ENCODE measurements at regions not wholly inside any gene's neighbourhood (a gene's known extent, or its start where the extent isn't known, plus 50 kb on each side); places are given as distances from the start of the nearest gene placed in this dataset.
"Not testable (repeated sequence)": the region's sequence is repeated elsewhere in the genome, so short reads cannot be mapped to it uniquely, and the experiment has no call there.

DNA sequence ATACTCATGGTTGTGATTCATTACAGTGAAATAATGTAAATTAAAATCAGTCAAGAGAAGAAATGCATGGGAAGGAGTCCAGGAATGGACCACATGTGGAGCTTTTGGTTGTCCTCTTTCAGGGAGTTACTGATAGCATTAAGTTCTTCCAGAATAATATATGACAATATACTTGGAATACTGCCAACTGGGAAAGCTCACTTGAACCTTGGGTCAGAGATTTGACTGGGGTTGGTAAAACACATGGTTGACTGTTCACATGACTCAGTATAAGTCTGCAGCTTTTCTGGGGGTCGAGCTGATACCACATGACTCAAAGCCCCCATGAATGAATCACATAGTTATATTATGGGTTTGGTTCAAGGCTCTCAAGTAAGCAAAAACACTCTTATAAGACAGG is 1109.0 kb upstream of the CHAC2 start:
- Mint-ChIP-seq H3K27ac (no peak overlapping the region), H3K27me3 (ENCODE audit: low read depth) (no peaks in the 10 kb centered on the region), H3K4me1 (ENCODE audit: low read depth) (no peaks in the 10 kb centered on the region), H3K36me3 (ENCODE audit: low read depth) (no peaks in the 10 kb centered on the region), H3K9me3 (no peaks in the 10 kb centered on the region), H3K4me3 (no peak overlapping the region)

GRCh38 chr2:52639692-52640091 is 1127.9 kb upstream of the CHAC2 start:
- H3K9me3 Mint-ChIP-seq, result peaks cover 15% of the 10 kb centered on the region
- no peaks in the 10 kb centered on the region for H3K27me3 Mint-ChIP-seq (ENCODE audit: low read depth)
- no peak overlapping the region for H3K27ac Mint-ChIP-seq
- H3K36me3 Mint-ChIP-seq (ENCODE audit: low read depth), result no peaks in the 10 kb centered on the region
- H3K4me1 Mint-ChIP-seq (ENCODE audit: low read depth), result no peaks in the 10 kb centered on the region
- H3K4me3 Mint-ChIP-seq, result no peak overlapping the region

GRCh38 chr2:52632543-52632942 is 1135.1 kb upstream of the CHAC2 start:
- no peaks in the 10 kb centered on the region for H3K36me3 Mint-ChIP-seq (ENCODE audit: low read depth)
- H3K4me3 Mint-ChIP-seq, result no peak overlapping the region
- H3K27ac Mint-ChIP-seq, result no peak overlapping the region
- H3K27me3 Mint-ChIP-seq (ENCODE audit: low read depth), result no peaks in the 10 kb centered on the region
- no peaks in the 10 kb centered on the region for H3K4me1 Mint-ChIP-seq (ENCODE audit: low read depth)
- H3K9me3 Mint-ChIP-seq, result peaks cover 20% of the 10 kb centered on the region

DNA sequence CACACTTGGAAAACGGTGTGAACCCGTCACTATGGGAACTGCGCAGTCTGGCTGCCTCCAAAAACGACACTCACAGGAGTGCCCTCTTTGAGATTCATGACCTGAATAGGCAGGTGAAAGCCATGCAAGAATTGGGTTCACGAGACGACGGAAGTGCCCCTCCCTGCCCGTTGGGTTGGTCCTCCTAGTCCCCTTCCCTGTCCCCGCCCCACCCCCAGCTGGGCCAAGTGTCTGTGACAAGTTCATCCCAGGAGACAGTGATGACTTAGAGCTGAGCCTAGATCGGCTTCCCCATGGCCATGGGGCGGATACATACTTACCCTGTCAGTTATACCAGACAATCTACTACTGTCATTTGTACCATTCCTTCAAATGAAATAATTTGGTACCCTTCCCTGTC is 1137.7 kb upstream of the CHAC2 start:
- no peaks in the 10 kb centered on the region for H3K4me1 Mint-ChIP-seq (ENCODE audit: low read depth)
- H3K9me3 Mint-ChIP-seq, result peaks cover 20% of the 10 kb centered on the region
- no peak overlapping the region for H3K27ac Mint-ChIP-seq
- no peak overlapping the region for H3K4me3 Mint-ChIP-seq
- H3K27me3 Mint-ChIP-seq (ENCODE audit: low read depth), result no peaks in the 10 kb centered on the region
- no peaks in the 10 kb centered on the region for H3K36me3 Mint-ChIP-seq (ENCODE audit: low read depth)

DNA sequence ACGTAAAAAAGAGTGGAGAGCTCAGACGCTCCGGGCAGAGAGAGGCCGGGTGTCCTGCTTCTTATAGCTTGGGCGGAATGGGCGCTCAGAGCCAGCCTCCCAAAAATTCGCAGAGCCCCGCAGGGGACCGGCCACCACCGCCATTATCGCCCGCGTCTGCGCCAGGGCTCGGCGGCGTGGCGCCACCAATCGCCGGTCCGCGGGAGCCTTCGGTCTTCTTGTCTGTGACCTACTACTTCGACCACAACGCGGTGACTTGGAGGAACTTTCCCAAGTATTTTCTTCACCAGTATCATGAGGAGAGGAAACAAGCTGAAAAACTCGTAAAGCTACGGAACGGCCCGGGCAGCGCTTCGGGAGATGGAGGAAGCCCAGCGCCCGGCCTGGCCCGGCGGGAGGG is 1138.1 kb upstream of the CHAC2 start:
- Mint-ChIP-seq H3K9me3 (peaks cover 20% of the 10 kb centered on the region), H3K4me3 (no peak overlapping the region), H3K27me3 (ENCODE audit: low read depth) (no peaks in the 10 kb centered on the region), H3K36me3 (ENCODE audit: low read depth) (no peaks in the 10 kb centered on the region), H3K27ac (no peak overlapping the region), H3K4me1 (ENCODE audit: low read depth) (no peaks in the 10 kb centered on the region)

- H3K4me3 Mint-ChIP-seq, result no peak overlapping the region
- no peaks in the 10 kb centered on the region for H3K9me3 Mint-ChIP-seq
- H3K36me3 Mint-ChIP-seq (ENCODE audit: low read depth), result no peaks in the 10 kb centered on the region
- H3K27ac Mint-ChIP-seq, result no peak overlapping the region
- H3K4me1 Mint-ChIP-seq (ENCODE audit: low read depth), result no peaks in the 10 kb centered on the region
- no peaks in the 10 kb centered on the region for H3K27me3 Mint-ChIP-seq (ENCODE audit: low read depth)
These were observed 1145.3 kb upstream of the CHAC2 start for GRCh38 chr2:52622266-52622665.

DNA sequence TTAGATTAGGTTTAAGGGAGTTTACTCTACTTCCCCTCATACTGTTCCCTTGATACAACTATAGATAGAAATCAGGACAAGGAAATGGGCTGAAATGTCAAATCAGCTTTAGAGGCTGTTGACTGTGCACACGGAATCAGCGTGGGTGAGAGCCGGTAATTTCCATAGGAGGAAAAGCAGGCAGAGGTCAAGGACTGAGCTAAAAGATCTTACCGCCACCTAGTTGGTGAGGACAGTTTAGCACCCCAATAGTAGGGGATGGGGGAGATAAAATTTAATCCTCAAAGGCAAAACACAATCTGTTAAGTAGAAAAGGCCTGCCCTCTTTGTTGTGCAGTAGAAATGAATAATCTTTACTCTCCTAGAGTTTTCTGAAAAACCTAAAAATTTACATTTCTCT is 1154.5 kb upstream of the CHAC2 start:
- Mint-ChIP-seq H3K4me1 (ENCODE audit: low read depth) (no peaks in the 10 kb centered on the region), H3K36me3 (ENCODE audit: low read depth) (no peaks in the 10 kb centered on the region), H3K4me3 (no peak overlapping the region), H3K27ac (no peak overlapping the region), H3K9me3 (peaks cover 3% of the 10 kb centered on the region), H3K27me3 (ENCODE audit: low read depth) (no peaks in the 10 kb centered on the region)

GRCh38 chr2:52611759-52612158 is 1155.8 kb upstream of the CHAC2 start:
- H3K27ac Mint-ChIP-seq, result no peak overlapping the region
- H3K4me1 Mint-ChIP-seq (ENCODE audit: low read depth), result no peaks in the 10 kb centered on the region
- H3K27me3 Mint-ChIP-seq (ENCODE audit: low read depth), result no peaks in the 10 kb centered on the region
- peaks cover 5% of the 10 kb centered on the region for H3K9me3 Mint-ChIP-seq
- H3K36me3 Mint-ChIP-seq (ENCODE audit: low read depth), result no peaks in the 10 kb centered on the region
- H3K4me3 Mint-ChIP-seq, result no peak overlapping the region

DNA sequence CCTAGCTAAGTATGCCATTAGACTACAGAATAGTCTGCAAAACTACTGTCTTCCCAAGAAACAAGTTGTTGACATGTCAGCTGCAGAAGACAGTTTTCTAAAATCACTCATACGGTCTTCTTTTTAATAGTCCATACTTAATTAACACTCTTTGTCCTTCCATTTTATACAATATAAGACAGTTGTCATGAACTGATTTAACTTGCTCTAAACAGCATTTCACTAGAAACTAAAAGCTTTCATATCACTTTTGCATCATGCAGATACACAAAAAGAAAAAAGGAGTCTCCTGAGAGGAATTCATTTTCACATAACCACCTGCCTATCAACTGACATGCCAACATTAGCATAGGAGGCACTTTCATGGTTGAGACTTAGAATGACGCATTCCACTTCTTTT is 1159.6 kb upstream of the CHAC2 start:
- Mint-ChIP-seq H3K9me3 (peaks cover 13% of the 10 kb centered on the region), H3K27me3 (ENCODE audit: low read depth) (no peaks in the 10 kb centered on the region), H3K4me1 (ENCODE audit: low read depth) (no peaks in the 10 kb centered on the region), H3K36me3 (ENCODE audit: low read depth) (no peaks in the 10 kb centered on the region), H3K4me3 (no peak overlapping the region), H3K27ac (no peak overlapping the region)

DNA sequence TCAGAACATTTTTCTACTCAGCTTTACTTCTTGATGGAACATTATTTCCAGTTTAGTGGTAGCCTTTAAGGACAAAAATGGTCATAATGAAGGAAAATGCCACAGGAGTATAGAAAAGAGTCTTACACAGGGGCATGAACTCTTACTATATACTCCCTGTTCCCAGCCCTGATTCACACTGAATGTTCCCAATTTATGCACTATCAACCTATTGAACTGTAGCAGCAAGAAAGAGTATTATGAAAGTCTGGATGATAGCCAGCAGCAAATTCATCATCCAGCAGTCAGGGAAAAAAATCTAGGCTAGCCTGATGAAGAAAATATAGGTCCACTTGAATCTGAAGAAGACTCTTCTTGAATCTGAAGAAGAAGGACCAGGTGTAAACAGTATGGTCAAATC is 1170.3 kb upstream of the CHAC2 start:
- Mint-ChIP-seq H3K36me3 (ENCODE audit: low read depth) (no peaks in the 10 kb centered on the region), H3K27ac (no peak overlapping the region), H3K9me3 (peaks cover 8% of the 10 kb centered on the region), H3K27me3 (ENCODE audit: low read depth) (no peaks in the 10 kb centered on the region), H3K4me3 (no peak overlapping the region), H3K4me1 (ENCODE audit: low read depth) (no peaks in the 10 kb centered on the region)

- peaks cover 19% of the 10 kb centered on the region for H3K9me3 Mint-ChIP-seq
- H3K36me3 Mint-ChIP-seq (ENCODE audit: low read depth), result no peaks in the 10 kb centered on the region
- H3K4me1 Mint-ChIP-seq (ENCODE audit: low read depth), result no peaks in the 10 kb centered on the region
- H3K27me3 Mint-ChIP-seq (ENCODE audit: low read depth), result no peaks in the 10 kb centered on the region
- no peak overlapping the region for H3K27ac Mint-ChIP-seq
- no peak overlapping the region for H3K4me3 Mint-ChIP-seq
These were observed 1173.6 kb upstream of the CHAC2 start for GRCh38 chr2:52594026-52594425.

DNA sequence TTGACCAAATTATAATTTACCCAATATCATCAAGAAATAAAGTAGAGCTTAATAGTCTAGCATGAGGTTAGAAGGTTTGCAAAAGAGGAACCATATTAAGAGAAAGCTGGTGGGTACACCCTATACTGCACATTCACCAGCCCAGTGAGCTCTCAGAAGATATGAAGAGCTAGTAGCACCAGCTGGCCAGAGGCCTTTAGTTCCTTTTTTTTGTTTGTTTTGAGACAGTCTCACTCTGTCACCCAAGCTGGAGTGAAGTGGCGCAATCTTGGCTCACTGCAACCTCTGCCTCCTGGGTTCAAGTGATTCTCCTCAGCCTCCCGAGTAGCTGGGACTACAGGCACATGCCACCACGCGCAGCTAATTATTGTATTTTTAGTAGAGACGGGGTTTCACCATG is 1183.5 kb upstream of the CHAC2 start:
- not testable (repeated sequence) for H3K36me3 Mint-ChIP-seq (ENCODE audit: low read depth); H3K9me3 Mint-ChIP-seq; H3K27ac Mint-ChIP-seq; H3K4me3 Mint-ChIP-seq; H3K27me3 Mint-ChIP-seq (ENCODE audit: low read depth); H3K4me1 Mint-ChIP-seq (ENCODE audit: low read depth)

DNA sequence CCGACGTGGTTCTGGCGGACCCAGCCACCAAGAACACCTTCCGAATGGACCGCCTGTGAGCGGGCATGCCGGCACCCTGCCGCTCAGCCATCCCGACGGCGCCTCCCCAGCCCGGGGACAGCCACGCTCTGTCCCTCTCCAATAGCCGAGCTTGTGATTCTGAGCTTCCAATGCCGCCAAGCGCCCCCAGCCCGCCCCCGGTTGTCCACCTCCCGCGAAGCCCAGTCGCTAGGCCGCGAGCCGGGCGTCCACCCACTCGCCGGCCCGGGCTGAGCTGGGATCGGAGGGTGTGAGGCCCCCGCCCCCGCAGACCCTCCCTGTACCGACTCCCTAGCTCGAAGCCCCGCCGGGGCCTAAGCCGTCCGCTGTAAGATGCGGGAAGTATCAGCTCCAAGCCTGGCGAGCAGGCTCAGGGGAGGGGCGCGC is 1195.1 kb upstream of the CHAC2 start:
- Mint-ChIP-seq H3K9me3 (peaks cover 39% of the 10 kb centered on the region), H3K27ac (no peak overlapping the region), H3K27me3 (ENCODE audit: low read depth) (no peaks in the 10 kb centered on the region), H3K4me3 (no peak overlapping the region), H3K4me1 (ENCODE audit: low read depth) (no peaks in the 10 kb centered on the region), H3K36me3 (ENCODE audit: low read depth) (no peaks in the 10 kb centered on the region)

GRCh38 chr2:52571380-52572347 is 1195.9 kb upstream of the CHAC2 start:
- Mint-ChIP-seq H3K4me1 (ENCODE audit: low read depth) (no peaks in the 10 kb centered on the region), H3K36me3 (ENCODE audit: low read depth) (no peaks in the 10 kb centered on the region), H3K27me3 (ENCODE audit: low read depth) (no peaks in the 10 kb centered on the region), H3K4me3 (no peak overlapping the region), H3K9me3 (peaks cover 35% of the 10 kb centered on the region), H3K27ac (no peak overlapping the region)

DNA sequence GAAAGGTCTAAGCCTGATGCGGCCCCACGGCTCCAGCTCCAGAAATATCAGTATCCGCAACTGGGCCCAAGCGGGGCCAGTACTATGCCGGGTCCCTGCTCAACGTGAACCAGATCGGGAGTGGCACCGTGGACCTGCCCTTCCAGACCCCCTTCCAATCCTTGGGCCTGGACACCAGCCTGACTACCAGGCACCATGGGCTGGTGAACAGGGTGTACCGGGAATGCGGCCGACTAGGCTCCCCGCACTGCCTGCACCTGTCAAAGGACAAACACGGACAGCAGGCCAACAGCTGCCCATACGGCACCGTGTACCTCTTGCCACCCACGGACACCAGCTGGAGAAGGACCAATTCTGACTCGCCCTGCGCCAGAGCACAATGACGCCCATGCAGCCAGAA is 1196.9 kb upstream of the CHAC2 start:
- Mint-ChIP-seq H3K4me1 (ENCODE audit: low read depth) (no peaks in the 10 kb centered on the region), H3K27me3 (ENCODE audit: low read depth) (no peaks in the 10 kb centered on the region), H3K9me3 (peaks cover 41% of the 10 kb centered on the region), H3K27ac (no peak overlapping the region), H3K36me3 (ENCODE audit: low read depth) (no peaks in the 10 kb centered on the region), H3K4me3 (no peak overlapping the region)

All from T-helper 1 cell treated with Interleukin-12 subunit alpha and Interleukin-12 subunit beta and Interleukin-4 antibody, amounts not matched to agents 30 μg/mL and 1 μg/mL, for 36 hours (primary cell).